NCI-H2107 treated with DMSO at 0.1 percent for 48 hours (cell line): ENCODE measurements at regions not wholly inside any gene's neighbourhood (a gene's known extent, or its start where the extent isn't known, plus 50 kb on each side); places are given as distances from the start of the nearest gene placed in this dataset.
"Not testable (repeated sequence)": the region's sequence is repeated elsewhere in the genome, so short reads cannot be mapped to it uniquely, and the experiment has no call there.

Experiments
- DNase-seq: peaks from one replicate; lab custom pipeline; 2025; ENCODE audit not compliant: unreplicated experiment; lab: John Stamatoyannopoulos, UW

- DNase-seq: no peak
Measured at GRCh38 chr2:129015397-129016285, 697.0 kb upstream of the HS6ST1 start.

- no peak for DNase-seq
Measured at GRCh38 chr2:129016972-129017371, 698.3 kb upstream of the HS6ST1 start.

- no peak for DNase-seq
Measured at GRCh38 chr2:129024796-129025195, 706.1 kb upstream of the HS6ST1 start.

GRCh38 chr2:129035992-129036391, 717.3 kb upstream of the HS6ST1 start:
- DNase-seq: no peak

DNA sequence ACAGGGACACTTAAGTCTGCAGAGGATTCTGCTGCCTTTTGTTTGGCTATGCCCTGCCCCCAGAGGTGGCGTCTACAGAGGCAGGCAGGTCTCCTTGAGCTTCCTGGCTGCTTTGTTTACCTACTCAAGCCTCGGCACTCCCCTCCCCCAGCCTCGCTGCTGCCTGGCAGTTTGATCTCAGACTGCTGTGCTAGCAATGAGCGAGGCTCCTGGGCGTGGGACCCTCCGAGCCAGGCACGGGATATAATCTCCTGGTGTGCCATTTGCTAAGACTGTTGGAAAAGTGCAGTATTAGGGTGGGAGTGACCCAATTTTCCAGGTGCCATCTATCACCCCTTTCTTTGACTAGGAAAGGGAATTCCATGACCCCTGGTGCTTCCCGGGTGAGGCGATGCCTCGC, 725.0 kb upstream of the HS6ST1 start:
- DNase-seq: not testable (repeated sequence)

DNA sequence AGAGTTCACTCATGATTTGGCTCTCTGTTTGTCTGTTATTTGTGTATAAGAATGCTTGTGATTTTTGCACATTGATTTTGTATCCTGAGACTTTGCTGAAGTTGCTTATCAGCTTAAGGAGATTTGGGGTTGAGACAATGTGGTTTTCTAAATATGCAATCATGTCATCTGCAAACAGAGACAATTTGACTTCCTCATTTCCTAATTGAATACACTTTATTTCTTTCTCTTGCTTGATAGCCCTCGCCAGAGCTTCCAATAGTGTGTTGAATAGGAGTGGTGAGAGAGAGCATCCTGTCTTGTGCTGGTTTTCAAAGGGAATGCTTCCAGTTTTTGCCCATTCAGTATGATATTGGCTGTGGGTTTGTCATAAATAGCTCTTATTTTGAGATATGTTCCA, 727.8 kb upstream of the HS6ST1 start:
- DNase-seq: not testable (repeated sequence)

- DNase-seq: peak; percentile 45
Measured at GRCh38 chr2:129050101-129050500, 731.4 kb upstream of the HS6ST1 start.

- DNase-seq: no peak
Measured at GRCh38 chr2:129055242-129055641, 736.6 kb upstream of the HS6ST1 start.

DNA sequence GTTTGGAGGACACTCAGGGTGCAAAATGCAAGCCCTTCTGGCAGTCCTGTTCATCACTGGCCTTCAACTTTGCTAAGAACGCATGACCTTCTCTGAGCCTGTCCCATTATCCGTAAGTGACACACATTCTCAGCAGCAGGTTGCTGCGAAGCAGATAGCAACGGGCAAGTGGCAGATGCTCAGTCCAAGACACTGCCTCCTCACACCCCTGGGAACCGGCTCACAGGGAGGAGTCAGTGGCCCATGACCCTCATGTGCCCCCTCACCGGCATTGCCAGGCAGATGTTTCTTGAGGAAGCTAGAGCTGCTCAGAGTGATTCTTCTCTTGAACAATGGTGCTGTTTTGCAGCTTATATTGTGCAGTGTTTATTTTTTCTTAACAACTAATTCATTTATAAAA, 737.2 kb upstream of the HS6ST1 start:
- no peak for DNase-seq

DNA sequence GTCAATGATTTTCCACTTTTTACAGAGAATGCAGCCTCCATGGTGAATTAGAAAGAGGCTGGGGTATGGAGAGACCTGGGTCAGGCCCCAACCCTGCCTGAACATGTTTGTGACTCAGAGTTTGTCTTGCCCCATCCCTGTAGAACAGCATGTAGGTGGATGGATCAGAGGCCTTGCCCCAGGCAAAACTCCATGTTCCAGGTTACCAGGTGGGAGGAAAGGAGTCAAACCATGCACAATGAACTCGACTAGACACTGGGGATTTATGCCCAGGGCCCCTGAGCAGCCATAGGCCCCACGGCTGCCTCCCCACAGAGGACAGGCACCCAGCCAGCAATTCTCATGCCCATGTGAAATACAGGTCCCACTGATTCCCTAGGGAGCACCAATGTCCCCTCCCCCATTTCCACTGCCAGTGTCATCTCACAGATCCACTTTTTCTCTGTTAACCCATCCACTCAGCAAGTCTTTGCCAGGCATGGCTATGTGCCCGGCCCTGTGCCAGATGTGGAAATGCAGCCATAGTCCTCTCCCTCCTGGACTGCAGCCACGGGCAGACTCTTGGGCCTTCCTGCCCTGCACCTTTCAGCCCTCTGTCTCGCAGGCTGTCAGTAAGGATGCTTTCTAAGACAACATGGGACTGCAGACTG, 737.8 kb upstream of the HS6ST1 start:
- no peak for DNase-seq

GRCh38 chr2:129056959-129057317, 738.3 kb upstream of the HS6ST1 start:
- no peak for DNase-seq

DNA sequence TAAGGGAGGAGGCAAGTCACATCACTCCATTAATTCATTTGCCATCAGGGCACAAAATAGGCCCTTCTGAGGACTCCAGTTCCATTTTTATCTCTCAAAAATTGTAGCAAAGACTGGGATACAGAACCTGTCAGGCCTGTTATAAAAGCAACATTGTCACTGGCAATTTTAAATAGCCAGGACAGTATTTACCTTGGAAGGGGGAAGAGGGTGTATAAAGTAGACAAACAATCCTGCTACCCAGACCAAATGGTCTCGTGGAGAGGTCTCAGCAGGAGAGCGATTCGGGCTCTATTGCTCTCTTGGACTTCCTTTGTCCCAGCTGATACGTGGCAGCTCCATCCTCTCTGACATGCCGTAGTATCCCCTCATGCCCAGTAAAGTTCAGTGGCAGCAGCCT, 740.3 kb upstream of the HS6ST1 start:
- no peak for DNase-seq

GRCh38 chr2:129059476-129059875, 740.8 kb upstream of the HS6ST1 start:
- no peak for DNase-seq

- DNase-seq: no peak
Measured at GRCh38 chr2:129061069-129061768, 742.6 kb upstream of the HS6ST1 start.

GRCh38 chr2:129061769-129062121, 743.1 kb upstream of the HS6ST1 start:
- DNase-seq: no peak

GRCh38 chr2:129062146-129062912, 743.7 kb upstream of the HS6ST1 start:
- no peak for DNase-seq

DNA sequence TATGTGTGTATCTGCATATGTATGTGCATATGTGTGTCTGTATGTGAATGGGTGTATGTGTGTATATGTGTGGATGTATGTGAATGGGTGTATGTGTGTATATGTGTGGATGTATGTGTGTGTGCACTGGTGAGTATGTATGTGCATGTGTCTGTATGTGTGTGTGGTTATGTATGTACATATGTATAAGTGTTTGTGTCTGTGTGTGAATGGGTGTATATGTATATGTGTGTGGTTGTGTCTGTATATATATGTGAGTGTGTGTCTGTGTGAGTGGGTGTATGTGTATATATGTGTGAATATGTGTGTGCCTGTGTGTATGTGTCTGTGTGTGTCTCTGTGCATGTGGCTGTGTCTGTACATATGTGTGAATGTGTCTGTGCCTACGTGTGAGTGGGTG, 748.4 kb upstream of the HS6ST1 start:
- no peak for DNase-seq

DNA sequence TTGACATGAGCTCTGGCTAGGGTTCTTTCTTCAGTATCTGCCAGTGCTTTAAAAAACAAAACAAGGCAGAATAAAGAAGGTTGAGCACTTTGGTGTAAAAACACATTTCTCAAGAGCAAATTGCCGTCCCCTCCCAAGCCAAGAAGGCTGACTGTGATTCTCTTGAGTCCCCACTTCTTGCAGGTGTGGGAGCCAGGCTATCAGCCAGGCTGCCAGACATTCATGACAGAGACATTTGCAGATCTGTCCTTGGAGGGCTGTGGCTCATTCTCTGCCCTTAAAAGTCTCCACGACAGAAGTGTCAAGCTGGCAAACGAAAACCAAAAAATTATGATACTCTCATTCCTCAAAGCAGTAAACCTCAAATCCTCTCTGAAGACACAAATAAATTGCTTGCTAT, 749.3 kb upstream of the HS6ST1 start:
- DNase-seq: no peak

- DNase-seq: no peak
Measured at GRCh38 chr2:129068543-129068942, 749.9 kb upstream of the HS6ST1 start.

- DNase-seq: no peak
Measured at GRCh38 chr2:129069875-129070594, 751.4 kb upstream of the HS6ST1 start.

DNA sequence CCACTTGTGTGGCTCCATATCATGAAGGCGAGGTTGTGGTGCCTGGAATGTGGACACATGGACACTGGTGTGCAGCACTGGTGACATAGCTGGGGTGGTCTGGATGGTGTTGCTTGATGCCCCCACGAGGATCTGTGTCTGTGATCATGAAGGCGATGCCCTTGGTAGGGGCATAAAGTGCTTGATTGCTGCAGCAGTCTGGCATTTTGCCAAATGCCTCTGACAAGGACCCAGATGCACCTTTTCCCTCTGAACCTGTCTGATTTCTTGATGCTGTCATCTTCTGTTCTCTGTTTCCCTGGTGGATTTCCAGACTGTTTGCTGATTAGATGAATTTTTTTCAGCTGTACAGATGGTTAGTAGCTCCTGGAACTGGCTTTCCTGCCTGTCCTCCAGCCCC, 752.0 kb upstream of the HS6ST1 start:
- no peak for DNase-seq
